Aorta (tissue), 5 donors: ENCODE measurements at regions not wholly inside any gene's neighbourhood (a gene's known extent, or its start where the extent isn't known, plus 50 kb on each side); places are given as distances from the start of the nearest gene placed in this dataset.

Source experiments
- ATAC-seq: fragments of 200-7000 bp; cut with Tn5 transposase; one replicate; pipeline ENCODE4 v1.9.1; 2022; ENCODE audit warnings: moderate library complexity; ENCODE audit not compliant: low FRiP score
- DNase-seq, 2 donors: peaks; one replicate each; pipeline ENCODE4 v3.0.0-alpha.2; 2020
- H3K27ac ChIP-seq, 2 donors: one replicate each; pipeline ENCODE4 v1.5.1; 2013; ENCODE audit warnings: low read length in 2 of 2, mild to moderate bottlenecking in 2 of 2, moderate library complexity in 2 of 2, control low read depth in 1 of 2, inconsistent platforms in 1 of 2, low read depth in 1 of 2
- H3K27me3 ChIP-seq, 2 donors: one replicate each; pipeline ENCODE4 v1.6.1; 2013; ENCODE audit warnings: control low read depth in 1 of 2, low read length in 1 of 2, mild to moderate bottlenecking in 1 of 2, moderate library complexity in 1 of 2; ENCODE audit not compliant: insufficient read depth in 2 of 2, control insufficient read depth in 1 of 2
- H3K36me3 ChIP-seq, 2 donors: one replicate each; pipeline ENCODE4 v1.6.1; 2013; ENCODE audit warnings: control low read depth in 1 of 2, low read length in 1 of 2, mild to moderate bottlenecking in 1 of 2; ENCODE audit not compliant: insufficient read depth in 2 of 2, control insufficient read depth in 1 of 2
- H3K4me1 ChIP-seq, 2 donors: one replicate each; pipeline ENCODE4 v1.6.1; 2013; ENCODE audit warnings: low read length in 2 of 2, control low read depth in 1 of 2, mild to moderate bottlenecking in 1 of 2, moderate library complexity in 1 of 2; ENCODE audit not compliant: insufficient read depth in 2 of 2, control insufficient read depth in 1 of 2
- H3K4me3 ChIP-seq, 2 donors: one replicate each; pipeline ENCODE4 v1.5.1; 2013; ENCODE audit warnings: low read length in 2 of 2, control low read depth in 1 of 2, mild to moderate bottlenecking in 1 of 2
- H3K9me3 ChIP-seq: one replicate; pipeline ENCODE4 v1.6.1; 2013; ENCODE audit warnings: mild to moderate bottlenecking, low read length; ENCODE audit not compliant: control insufficient read depth
- WGBS, 2 donors: extraction: QIAGEN DNeasy Blood & Tissue Kit; methylation state at CpG; one replicate each; pipeline ENCODE4 v1.1.7; 2013; 5-methylcytosine and 5-hydroxymethylcytosine counted together
- intact Hi-C, 2 donors: fragments of 100-400 bp; cut with DNase I; formaldehyde crosslinking; loops; one replicate each; pipeline versions ENCODE4 v1.14.2 to v1.15.0; 2022
- donor health status: healthy with polysubstance abuse.
- donor health status: Bipolar disorder and iron deficiency.
- donor health status: DM: no; HTN: no; CAD: no.
- donor health status: DM: no; HTN: no; CAD: no.
- donor health status: DM: yes; HTN: yes; CAD: no.

DNA sequence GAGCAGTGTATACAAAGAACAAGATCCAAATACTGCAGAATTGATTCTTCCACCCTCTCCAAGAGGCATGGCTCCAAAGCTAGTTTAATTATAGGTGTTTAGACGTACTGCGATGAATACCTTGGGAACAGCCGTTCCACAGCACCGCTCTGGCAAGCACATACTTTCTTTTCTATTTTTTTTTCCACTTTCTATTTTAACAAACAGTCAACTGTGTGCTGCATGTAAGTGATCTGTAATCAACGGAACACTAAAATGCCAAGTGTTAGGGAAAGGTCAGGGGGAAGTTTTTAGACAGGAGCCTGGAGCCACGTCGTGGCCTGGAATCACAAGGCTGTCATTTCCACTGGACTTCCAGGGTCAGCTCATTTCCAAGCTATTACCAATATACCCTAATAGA lies 486.4 kb upstream of the DAB1 start:
- Histone ChIP-seq H3K9me3 (peaks cover 2% of the 10 kb centered on the region), H3K27me3 (no peaks in the 10 kb centered on the region), H3K36me3 (no peaks in the 10 kb centered on the region), H3K27ac (no peak overlapping the region), H3K4me3 (no peak overlapping the region), H3K4me1 (no peaks in the 10 kb centered on the region)
- WGBS, 2 donors: 30 to 47% methylated on average over 7 of the region's 7 CpGs
- no peak for ATAC-seq
- intact Hi-C loops: no loop called here
- no peak for DNase-seq

DNA sequence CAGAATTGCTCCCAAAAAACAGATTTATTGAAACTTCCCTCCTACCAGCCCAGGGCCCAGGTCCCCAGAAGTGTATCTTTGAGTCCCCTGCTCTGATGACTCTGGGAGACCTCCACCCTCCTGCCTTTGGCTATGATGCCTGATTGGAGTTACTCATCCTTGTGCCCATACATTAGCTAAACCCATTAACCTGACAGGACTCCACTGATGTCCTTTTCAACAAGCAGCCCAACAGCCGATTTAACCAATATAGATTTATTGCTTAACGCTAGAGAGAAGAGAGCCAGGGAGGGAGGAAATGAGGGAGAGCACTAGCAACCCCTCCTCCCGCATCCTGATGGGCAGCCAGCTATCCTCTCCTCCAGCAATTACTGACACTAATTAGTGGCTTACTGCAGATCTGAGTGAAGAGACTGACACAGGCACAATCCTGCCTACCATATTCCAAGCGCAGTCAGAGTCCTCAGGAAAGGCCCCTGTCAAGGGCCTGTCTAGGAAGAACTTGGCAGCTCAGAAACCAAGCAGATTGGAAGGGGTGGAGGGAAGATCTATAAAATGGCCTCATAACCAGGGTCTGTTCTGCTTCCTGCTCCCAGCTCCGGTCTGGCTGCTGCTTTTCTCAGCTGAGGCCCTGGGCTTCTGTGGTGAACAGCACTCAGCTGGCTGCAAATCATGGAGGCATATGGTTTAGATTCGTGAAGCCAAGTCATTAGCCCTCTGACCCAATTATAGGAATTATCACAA lies 484.5 kb upstream of the DAB1 start:
- Histone ChIP-seq H3K27me3 (no peaks in the 10 kb centered on the region), H3K4me1 (no peaks in the 10 kb centered on the region), H3K9me3 (peaks cover 2% of the 10 kb centered on the region), H3K36me3 (no peaks in the 10 kb centered on the region), H3K4me3 (no peak overlapping the region), H3K27ac (no peak overlapping the region)
- WGBS, 2 donors: 42% methylated on average over 6 of the region's 6 CpGs
- ATAC-seq (no peak), DNase-seq (no peak)
- intact Hi-C loops: no loop called here

- H3K36me3 ChIP-seq: no peaks in the 10 kb centered on the region
- ATAC-seq (no peak), DNase-seq (no peak)
- no peak overlapping the region for H3K27ac ChIP-seq
- 69 to 71% methylated on average over 7 of the region's 7 CpGs for WGBS, 2 donors
- no peaks in the 10 kb centered on the region for H3K27me3 ChIP-seq
- H3K4me3 ChIP-seq: no peak overlapping the region
- intact Hi-C loops: no loop called here
- H3K4me1 ChIP-seq: no peaks in the 10 kb centered on the region
- H3K9me3 ChIP-seq: no peaks in the 10 kb centered on the region
Measured at GRCh38 chr1:57901208-57901919, 477.5 kb upstream of the DAB1 start.

DNA sequence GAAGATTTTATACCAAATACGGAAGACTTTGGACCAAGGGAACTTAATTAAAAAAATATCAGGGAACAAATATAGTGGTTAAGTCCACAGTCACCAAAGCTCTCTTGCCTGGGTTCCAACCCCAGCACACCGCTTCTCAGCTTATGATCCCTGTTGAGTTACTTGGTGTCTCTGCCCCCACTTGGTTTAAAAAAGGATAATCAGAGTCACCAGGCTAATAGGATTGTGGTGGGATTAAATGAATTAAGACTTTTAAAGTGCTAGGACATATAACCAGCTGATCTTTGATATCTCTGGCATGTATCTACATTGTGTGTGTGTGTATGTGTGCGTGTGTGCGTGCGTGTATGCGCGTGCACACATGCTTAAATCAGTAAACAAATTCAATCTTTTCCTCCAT lies 474.7 kb upstream of the DAB1 start:
- 82 to 95% methylated on average over 7 of the region's 7 CpGs for WGBS, 2 donors

GRCh38 chr1:57897581-57897980 lies 473.7 kb upstream of the DAB1 start:
- no peak overlapping the region for H3K27ac ChIP-seq
- H3K4me1 ChIP-seq: no peaks in the 10 kb centered on the region
- H3K36me3 ChIP-seq: no peaks in the 10 kb centered on the region
- no peak overlapping the region for H3K4me3 ChIP-seq
- intact Hi-C loops: no loop called here
- no peaks in the 10 kb centered on the region for H3K27me3 ChIP-seq
- no peaks in the 10 kb centered on the region for H3K9me3 ChIP-seq
- no peak for ATAC-seq
- 39 to 44% methylated on average over 3 of the region's 3 CpGs for WGBS, 2 donors
- DNase-seq: no peak

More for the DNA sequence above, 474.7 kb upstream of the DAB1 start:
- Histone ChIP-seq H3K27me3 (no peaks in the 10 kb centered on the region), H3K4me1 (no peaks in the 10 kb centered on the region), H3K4me3 (no peak overlapping the region), H3K36me3 (no peaks in the 10 kb centered on the region), H3K27ac (no peak overlapping the region), H3K9me3 (no peaks in the 10 kb centered on the region)
- intact Hi-C loops: no loop called here
- ATAC-seq (no peak), DNase-seq (no peak)

DNA sequence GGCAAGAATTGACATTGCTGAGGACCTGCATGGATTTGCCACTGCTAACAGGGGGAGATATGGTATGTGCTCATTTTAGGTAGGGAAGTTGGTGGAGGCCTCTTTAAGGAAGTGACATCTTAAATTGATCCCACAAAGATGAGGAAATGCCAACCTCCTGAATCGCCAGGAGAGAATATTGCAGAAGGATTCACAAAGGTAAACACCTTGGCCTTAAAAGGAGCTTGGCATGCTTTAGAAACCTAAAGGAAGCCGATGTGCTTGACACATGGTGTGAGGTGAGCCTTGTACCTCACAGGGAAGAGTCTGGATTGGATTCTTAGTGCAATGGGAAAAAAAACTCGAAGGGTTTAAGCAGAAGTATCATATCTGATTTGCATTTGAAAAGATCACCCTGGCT lies 470.5 kb upstream of the DAB1 start:
- 46 to 50% methylated on average over 3 of the region's 3 CpGs for WGBS, 2 donors
- intact Hi-C loops: no loop called here
- no peak for ATAC-seq
- H3K27ac ChIP-seq: no peak overlapping the region
- H3K36me3 ChIP-seq: no peaks in the 10 kb centered on the region
- H3K4me1 ChIP-seq: no peaks in the 10 kb centered on the region
- H3K9me3 ChIP-seq: no peaks in the 10 kb centered on the region
- no peak overlapping the region for H3K4me3 ChIP-seq
- DNase-seq: no peak
- H3K27me3 ChIP-seq: peaks cover 0 to 2% of the 10 kb centered on the region in 2 donors

GRCh38 chr1:57889676-57890320 lies 465.9 kb upstream of the DAB1 start:
- intact Hi-C loops: no loop called here
- 60 to 64% methylated on average over 7 of the region's 7 CpGs for WGBS, 2 donors
- peaks cover 2% of the 10 kb centered on the region for H3K9me3 ChIP-seq
- no peaks in the 10 kb centered on the region for H3K4me1 ChIP-seq
- no peak for ATAC-seq
- no peak for DNase-seq
- peaks cover 0 to 5% of the 10 kb centered on the region in 2 donors for H3K27me3 ChIP-seq
- no peaks in the 10 kb centered on the region for H3K36me3 ChIP-seq
- no peak overlapping the region for H3K4me3 ChIP-seq
- H3K27ac ChIP-seq: no peak overlapping the region

GRCh38 chr1:57887964-57888491 lies 464.2 kb upstream of the DAB1 start:
- no peaks in the 10 kb centered on the region for H3K36me3 ChIP-seq
- peaks cover 5% of the 10 kb centered on the region for H3K9me3 ChIP-seq
- peaks cover 0 to 5% of the 10 kb centered on the region in 2 donors for H3K27me3 ChIP-seq
- no peak overlapping the region for H3K27ac ChIP-seq
- intact Hi-C loops: no loop called here
- DNase-seq: no peak
- no peak for ATAC-seq
- no peaks in the 10 kb centered on the region for H3K4me1 ChIP-seq
- 14 to 17% methylated on average over 5 of the region's 5 CpGs for WGBS, 2 donors
- H3K4me3 ChIP-seq: no peak overlapping the region
